HG02798 (cell line): ENCODE measurements at regions not wholly inside any gene's neighbourhood (a gene's known extent, or its start where the extent isn't known, plus 50 kb on each side); places are given as distances from the start of the nearest gene placed in this dataset.

ENCODE experiments used
- ATAC-seq: cut with Tn5 transposase; IDR thresholded peaks from one replicate; pipeline ENCODE4 v1.9.1; 2021; ENCODE audit warnings: mild to moderate bottlenecking; ENCODE audit not compliant: unreplicated experiment, poor library complexity

DNA sequence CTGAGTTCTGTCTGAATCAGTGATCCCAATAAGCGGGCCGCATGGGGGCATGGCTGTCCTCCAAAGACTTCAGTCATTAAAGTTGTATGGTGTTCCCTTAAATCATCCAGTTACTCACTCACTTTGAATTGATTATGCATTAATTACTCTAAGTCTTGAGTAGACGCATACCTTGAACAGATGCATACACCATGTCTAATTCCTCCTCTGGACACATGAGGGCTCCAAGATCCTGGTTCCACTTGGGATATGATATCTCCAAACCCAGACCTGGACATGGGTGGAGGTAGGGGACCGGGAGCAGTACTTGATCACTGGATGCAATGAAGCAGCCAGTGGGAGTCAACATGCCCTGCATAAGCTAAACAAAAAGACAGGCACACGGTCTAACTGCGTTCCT is 204.5 kb downstream of the FNDC1 start:
- ATAC-seq, result no peak

DNA sequence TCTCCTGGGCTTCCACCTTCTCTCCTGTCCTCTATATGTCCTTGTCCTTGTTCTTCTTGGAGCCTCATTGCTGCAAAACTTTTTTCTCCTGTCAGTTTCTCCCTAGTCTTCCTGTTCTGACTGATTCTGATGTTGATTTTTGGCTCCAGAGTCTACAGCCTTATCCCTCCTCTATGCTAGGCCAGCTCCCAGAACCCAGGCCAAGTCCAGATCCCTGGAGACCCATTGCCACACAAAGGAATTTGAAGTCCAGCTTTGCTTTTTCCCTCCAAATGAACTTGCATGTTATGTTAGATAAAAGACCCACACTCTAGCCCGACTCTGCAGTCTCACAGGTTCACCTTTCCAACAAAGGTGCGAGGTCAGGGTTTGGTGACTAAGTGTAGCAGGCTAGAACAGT is 203.1 kb downstream of the FNDC1 start:
- no peak for ATAC-seq

DNA sequence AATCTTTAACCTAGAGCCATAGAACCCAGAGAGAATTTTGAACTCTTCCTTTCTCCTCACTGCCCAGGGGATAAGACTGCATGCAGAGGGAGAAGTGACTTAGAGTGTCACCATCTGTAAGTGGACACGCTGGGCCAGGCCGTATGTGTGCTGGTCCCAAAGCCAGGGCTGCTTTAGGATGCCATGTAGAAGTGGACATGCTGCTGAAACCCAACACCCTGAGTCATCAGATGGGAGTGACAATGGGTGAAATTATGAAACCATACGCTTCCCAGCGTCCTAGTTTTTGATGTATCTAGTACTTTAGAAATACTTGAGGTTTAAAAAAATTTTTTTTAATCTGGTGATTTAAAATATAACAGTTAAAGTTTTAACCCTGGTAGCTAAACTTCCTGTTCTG is 191.1 kb downstream of the FNDC1 start:
- ATAC-seq, result no peak

DNA sequence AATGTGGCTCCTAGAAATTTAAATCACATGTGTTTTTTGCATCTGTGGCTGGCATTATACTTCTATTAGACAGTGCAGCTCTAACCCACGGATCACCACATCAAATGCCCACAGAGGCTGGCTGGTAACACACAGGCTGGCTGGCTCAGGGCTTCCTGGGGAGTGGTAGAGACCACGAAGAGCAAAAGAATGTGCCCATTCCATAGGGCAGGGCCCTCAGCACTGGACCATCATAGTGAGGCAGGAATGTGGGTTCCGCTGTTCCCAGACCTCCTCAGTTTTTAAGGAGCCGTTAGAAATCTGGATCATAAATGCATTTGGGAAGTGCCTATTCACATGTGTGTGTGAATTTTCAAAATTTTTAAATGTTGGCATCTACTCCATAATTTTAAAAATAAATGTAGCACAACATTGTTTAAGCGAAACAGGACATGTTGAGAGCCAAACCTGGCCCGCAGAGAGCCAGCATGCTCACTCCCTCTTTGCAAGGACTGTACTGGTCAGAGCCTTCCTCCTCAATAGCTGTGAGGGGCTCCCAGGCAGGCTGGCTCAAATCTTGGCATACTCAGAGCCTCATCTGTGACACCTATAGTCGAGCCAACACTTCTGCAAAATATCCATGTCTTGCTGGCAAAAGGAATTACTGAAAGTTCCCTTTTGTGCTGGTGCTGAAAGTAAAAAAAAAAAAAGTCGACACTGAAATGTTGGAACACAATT is 190.5 kb downstream of the FNDC1 start:
- no peak for ATAC-seq

DNA sequence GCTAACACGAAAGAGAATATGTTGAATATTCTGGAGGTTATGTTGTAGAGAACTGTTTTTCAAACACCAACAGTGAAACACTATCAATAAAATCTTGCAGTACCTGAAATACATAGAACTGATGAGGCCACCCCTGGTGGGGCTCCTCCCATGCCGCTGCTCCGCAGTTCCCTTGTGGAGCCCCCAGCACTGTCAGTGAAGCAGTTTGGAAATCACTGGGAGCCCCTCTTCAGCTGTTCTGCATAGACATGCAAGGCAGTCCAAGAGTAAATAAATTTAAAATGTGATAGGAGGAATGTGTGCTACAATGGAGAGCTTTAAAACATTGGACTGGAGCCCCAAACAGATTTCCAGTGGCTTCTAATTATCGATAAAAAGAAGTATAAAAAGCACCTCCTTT is 189.4 kb downstream of the FNDC1 start:
- ATAC-seq, result no peak

DNA sequence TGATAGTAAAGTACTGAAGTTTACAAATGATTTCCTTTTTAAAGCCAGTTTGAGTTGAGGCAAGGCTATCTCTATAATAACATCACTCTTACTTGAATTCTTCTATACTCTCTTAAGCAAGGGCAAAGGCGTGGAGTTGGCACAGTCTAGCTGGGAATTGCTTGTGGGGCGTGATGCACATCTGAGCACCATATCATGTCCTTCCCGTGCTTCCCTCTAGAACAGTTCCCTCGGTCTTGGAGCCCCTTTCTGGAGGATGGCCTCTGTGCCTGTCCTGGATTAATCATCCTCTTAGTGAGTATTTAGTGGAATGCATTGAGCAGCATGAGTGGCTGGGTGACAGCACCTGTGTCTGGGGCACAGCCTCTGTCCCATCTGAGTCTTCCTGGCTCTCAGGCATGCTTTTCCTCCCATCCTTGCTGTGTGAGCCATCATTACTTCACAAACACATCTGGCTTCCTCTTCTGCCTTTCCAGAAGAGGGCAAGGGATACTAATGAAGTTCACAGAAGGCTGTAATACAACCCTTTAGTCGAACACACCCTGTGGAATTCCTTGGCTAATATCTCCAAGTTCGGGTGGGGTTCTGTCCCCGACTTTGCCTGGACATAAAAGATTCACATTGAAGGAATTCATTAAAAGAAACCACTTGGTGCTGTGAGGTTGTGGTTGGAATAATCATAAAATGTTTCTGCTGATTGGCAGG is 188.2 kb downstream of the FNDC1 start:
- no peak for ATAC-seq

DNA sequence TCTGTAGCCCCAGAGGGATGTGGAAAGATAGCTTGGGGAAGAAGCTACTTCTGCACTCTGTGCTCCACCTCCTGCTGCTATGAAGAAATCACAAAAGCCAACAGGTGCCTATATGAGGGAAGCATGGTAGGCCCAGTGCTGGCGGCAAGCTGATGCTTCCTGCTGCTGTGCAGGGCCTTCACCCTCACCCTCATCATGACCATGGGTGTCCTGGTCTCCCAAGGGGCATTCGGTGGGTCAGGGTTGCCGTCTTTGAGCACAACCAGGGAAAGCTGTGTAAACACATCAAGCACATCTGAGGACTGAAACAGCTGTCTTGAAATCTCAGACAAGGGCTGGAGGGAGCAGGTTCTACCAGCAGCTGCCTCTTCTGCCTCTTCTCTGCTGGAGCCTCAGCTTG is 184.0 kb downstream of the FNDC1 start:
- no peak for ATAC-seq

DNA sequence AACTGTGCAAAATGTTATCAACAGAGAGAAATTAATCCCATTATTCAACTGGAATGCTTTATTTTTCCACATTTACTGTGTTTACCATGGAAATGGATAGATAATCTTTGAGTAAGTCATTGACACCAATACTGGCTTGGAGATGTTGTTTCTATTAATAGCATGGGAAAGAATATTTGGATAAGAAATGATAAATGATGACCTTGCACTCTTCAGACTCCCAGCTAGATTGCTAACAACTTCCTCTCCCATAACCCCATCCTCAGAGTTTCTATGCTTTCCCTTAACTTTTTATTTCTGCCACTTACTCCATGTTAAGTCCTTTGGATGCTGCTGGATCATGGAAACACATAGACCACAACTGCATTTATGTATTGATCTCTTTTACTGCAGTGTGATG is 182.5 kb downstream of the FNDC1 start:
- ATAC-seq, result no peak

DNA sequence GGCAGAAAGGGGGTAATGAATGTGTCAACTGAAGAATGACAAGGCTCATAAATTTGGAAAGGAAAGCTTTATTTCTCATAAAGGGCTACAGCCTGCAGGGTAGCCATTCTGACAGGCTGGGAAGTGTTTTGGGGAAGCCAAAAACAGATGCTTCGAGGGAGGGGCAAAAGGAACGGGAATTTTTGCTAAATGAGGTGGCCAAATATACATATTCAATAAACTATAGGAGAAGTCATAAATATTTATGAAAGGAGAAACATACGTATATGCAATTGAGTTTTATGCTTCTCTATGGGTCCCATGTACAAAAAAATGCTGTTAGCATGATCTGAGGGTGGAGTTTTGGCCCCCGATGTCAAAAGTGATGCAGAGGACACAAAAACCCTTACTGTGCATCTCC is 180.7 kb downstream of the FNDC1 start:
- no peak for ATAC-seq

DNA sequence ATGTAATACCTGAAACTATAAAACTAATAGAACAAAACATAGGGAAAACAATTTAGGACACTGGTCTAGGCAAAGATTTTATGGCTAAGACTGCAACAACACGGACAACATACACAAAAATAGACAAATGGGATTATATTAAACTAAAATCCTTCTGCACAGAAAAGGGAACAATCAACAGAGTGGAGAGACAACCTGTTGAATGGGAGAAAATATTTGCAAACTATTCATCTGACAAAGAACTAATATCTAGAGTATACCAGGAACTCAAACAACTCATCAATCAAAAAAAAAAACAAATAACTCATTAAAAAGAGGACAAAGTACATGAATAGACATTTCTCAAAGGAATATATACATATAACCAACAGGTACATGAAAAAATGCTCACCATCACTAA is 174.5 kb downstream of the FNDC1 start:
- no peak for ATAC-seq

DNA sequence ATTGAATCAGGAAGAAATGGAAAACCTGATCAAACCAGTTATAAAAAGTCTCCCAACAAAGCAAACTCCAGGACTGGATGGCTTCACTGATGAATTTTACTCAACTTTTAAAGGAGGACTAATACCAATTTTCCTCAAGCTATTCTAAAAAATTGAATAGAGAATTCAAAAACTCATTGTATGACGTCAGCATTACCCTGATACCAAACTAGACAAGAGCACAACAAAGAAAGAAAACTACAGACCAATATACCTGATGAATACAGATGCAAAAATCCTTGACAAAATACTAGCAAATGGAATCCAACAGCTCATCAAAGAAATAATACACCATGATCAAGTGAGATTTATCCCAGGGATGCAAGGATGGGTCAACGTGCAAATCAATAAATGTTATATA is 172.9 kb downstream of the FNDC1 start:
- no peak for ATAC-seq

DNA sequence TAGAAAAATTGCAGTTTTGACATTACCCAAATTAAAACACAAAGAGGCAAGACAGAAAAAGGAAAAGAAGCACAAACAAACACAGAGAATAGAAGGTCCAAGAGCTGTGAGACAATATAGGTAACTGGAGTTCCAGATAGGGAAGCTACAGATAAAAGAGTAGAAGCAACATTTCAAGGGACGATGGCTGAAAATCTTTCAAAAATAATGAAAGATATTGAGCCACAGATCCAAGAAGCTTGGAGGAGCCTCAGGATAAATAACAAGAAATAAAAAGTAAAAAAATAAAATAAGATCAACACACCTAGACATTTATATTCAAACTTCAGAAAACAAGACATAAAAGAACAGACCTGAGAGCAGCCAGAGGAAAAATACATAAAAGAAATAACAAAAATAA is 164.9 kb downstream of the FNDC1 start:
- no peak for ATAC-seq

DNA sequence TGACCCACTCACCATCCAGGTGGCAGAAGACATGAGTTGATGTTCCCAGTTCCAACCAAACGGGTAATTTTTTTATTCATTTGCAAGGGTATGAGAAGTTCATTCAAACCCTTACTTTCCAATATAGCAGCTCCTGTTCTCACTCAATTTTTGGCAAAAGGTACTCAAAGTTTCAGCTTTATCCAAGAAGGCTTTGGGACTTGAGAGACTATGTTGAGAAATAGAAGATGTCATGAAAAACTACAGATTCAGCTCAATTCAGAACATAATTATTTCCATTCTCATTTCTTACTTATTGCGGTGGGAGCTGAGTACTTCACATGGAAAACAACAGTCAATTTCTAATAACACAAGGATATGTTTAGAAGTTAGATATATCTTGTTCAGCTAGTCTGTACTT is 162.3 kb downstream of the FNDC1 start:
- ATAC-seq, result no peak

DNA sequence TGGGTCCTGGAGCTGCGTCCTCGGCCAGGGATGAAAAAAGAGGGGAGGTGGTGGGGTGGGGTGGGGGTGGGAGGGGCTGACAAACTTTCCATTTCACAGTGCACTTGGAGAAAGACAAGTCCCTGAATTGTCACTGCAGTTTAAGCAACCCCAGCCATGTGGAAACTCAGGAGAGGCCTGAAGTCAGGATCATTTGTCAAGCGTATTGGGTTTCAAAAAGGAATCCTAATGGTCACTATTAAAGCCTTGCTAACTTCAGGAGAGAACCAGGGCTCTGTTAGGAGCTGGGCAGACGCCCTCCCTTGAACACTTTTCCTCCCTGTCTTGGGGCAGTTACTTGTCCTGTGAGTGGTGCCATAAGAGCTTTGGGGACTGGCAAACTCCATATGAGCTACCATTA is 159.9 kb downstream of the FNDC1 start:
- no peak for ATAC-seq

DNA sequence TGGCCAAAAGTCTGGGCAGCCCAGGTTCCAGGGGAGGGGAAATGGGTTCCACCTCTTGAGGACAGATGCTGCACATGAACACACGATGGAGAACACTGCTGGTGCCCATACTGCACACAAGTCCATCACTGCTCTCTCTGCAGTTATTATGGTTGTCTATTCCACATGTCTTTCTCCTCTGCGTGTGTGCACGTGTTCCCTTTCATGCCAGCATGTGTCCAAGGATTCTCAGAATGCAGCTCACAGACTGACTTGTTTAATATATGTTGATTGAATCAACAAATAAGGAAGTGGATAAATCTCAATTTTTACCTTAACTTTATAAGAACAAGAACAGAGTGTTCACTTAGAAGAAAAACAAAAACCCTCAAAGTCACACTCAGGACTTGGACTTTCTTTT is 158.9 kb downstream of the FNDC1 start:
- no peak for ATAC-seq

DNA sequence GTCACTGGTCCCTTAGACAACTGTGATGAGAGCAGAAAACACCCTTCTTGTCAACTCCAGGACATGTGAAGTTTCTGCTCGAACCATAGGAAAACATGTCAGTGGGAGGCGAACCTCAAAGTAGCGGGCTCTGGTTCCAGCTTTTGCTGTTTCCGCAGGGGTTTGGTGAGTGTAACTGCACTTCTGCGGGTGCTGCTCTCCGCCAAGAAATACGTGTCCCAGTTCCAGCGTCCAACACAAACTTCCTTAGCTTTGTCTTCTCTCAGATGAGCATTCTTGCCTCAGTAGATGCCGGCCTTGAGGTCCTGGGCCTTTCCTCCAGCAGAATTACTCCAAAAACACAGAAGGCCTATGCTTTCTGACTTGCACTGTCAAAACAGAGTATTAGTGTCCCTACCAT is 156.3 kb downstream of the FNDC1 start:
- ATAC-seq, result no peak

DNA sequence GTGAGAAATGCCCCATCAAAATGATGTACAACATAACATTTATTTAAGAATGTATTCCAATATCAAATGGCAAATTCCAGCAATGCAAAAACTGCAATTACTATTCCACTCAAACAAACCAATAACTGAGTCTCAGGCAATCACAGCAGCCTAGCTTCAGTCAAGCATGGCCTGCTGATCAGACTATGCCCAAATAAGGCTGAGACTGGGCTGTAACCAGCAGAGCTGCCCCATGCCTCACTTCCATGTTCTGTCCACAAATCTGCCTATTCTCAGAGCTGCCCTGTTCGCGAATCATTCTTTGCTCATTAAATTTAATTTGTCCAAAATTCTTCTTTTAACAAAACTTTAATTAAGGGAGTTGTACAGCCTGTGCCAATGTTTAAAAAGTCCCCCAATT is 155.4 kb downstream of the FNDC1 start:
- no peak for ATAC-seq
